NCI-H2081 treated with DMSO at 0.1 percent for 48 hours (cell line): ENCODE measurements at regions not wholly inside any gene's neighbourhood (a gene's known extent, or its start where the extent isn't known, plus 50 kb on each side); places are given as distances from the start of the nearest gene placed in this dataset.

Source experiments
- DNase-seq: peaks from one replicate; lab custom pipeline; 2025; lab: John Stamatoyannopoulos, UW

- DNase-seq, result no peak
Observed at GRCh38 chr12:132407451-132407961, 78.1 kb upstream of the GALNT9 start.

DNA sequence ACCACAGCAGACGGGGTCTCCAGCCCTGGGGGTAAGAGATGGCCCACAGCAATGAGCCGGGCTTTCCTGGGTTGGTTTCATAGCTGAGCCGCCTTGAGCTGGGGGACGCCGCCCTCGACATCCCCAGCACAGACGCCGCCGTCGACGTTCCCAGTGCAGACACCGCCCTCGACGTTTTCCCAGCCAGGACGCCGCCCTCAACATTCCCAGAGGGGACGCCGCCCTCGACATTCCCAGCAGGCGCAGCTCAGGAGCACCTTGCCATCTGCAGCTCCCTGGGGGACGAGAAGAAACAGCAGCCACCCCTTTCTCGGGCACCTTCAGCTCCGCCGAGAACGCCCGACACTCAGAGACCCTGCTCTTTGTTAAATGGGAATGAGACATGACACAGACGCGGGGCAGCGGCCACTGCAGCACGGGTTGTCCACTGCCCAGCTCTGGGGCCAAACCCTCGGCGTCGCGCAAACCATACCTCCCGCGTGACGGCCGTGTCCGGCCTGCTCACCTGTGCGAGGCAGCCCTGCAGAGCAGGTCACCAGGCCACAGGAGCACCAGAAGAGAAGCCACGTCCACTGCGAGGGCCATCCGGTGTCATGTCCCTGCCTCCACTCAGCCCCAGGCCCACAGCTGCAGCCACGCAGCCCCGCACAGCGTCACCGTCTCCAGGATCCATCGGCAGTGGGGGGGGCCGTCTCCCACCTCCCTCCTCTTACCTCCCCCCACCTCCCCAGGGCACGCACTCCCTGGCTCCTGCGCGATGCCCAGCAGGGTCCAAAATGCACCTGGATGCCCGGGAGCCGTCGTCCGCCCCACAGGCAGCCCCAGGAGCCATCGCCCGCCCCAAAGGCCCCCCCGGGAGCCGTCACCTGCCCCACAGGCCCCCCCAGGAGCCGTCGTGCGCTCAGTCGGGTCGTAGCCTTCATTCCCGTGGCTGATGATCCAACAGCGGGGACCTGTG, 77.4 kb upstream of the GALNT9 start:
- no peak for DNase-seq

DNA sequence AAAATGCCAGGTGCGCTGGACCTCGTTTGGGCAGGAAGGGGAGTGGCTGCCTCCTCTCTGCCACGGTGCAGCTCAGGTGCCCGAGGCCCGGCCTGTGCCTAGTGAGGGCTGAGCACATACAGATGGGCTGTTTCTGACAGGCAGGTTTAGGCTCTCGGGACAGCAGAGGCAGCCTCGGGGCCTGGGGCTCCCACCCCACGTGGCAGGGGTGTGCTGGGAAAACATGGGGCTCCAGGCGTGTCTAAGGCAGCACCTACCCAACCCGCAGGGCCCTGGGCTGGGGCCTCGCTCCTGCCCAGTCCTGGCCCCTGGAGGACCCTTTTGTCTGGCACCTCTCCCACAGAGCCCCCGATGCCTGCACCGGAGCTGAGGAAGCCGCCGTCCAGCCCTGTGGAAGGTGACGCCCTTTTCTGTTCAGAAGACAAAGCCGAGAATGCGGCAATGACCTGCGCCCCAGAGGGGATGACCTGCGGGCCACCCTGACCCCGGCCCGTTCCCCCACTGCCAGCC, 76.4 kb upstream of the GALNT9 start:
- no peak for DNase-seq

DNA sequence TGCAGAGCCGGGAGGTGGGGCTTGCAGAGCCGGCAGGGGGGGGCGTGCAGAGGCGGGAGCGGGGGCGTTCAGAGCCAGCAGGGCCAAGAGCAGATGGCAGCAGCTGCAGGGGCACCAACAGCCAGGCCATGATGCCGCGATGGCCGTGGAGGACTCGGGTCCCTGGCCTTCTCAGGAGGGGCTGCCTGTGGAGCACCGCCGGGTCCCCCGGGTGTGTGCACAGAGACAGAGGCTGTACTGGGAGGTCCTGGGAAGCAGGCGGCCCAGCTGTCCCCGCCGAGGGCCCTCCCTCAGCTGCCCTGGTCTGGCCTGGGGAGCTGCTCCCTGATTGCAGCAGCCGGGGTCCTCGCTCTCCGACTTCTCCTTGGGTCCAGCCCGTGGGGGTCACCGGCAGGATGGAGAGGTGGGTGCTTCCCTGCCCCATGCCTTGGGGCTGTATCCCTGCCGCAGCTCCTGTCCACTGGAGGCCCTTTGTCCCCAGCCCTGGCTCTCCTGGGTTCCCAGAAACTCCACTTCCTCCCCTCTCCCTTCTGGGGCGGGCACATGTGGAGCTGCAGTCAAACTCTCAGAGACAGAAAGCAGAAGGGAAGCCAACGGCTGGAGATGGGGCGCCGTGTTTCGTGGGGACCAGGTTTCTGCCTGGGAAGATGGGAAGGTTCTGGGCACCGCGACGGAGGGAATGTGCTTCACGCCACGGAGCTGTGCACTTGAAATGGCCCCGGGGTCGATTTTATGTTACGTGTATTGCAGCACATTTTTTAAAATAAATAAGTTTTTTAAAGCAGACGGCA, 75.8 kb upstream of the GALNT9 start:
- DNase-seq, result no peak

GRCh38 chr12:132404435-132404855, 75.1 kb upstream of the GALNT9 start:
- no peak for DNase-seq

DNA sequence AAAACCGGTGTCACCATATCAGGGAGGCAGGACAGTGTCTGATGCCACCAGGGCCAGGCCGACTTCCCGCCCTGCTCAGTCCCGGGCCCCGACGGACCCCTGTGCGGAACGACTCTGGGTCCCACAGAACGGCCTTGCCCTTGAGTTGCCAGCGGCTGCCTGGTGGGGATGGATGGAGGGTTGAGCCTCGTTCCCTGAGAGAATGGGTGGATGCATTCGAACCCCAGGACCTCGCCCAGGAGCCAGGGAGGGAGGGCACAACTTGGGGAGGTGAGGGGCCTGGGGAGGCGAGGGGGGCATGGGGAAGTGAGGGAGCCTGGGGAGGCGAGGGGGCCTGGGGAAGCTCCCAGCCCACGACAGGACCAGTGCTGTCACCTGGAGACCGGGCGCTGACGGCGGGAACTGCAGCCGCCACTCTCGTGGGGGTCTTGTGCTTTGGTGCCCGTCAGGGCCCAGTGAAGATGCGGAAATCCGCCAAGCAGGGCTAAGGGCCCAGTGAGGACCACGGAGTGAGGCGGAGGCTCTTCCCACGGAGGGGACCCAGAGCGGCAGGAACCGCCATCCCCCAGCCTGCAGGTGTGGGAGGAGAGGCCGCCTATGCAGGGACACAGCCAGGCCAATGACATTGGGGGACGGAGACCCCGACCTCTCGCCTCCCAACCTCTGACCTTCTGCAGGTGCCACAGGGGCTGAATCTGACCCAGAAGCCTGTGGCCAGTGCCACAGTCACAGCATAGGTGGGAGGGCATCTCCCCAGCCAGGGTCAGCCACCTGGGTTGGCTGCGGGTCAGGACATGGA, 74.4 kb upstream of the GALNT9 start:
- DNase-seq, result no peak

- no peak for DNase-seq
Observed at GRCh38 chr12:132402831-132403416, 73.5 kb upstream of the GALNT9 start.

GRCh38 chr12:132401982-132402381, 72.6 kb upstream of the GALNT9 start:
- no peak for DNase-seq

- DNase-seq, result no peak
Observed at GRCh38 chr12:132400011-132400641, 70.7 kb upstream of the GALNT9 start.

DNA sequence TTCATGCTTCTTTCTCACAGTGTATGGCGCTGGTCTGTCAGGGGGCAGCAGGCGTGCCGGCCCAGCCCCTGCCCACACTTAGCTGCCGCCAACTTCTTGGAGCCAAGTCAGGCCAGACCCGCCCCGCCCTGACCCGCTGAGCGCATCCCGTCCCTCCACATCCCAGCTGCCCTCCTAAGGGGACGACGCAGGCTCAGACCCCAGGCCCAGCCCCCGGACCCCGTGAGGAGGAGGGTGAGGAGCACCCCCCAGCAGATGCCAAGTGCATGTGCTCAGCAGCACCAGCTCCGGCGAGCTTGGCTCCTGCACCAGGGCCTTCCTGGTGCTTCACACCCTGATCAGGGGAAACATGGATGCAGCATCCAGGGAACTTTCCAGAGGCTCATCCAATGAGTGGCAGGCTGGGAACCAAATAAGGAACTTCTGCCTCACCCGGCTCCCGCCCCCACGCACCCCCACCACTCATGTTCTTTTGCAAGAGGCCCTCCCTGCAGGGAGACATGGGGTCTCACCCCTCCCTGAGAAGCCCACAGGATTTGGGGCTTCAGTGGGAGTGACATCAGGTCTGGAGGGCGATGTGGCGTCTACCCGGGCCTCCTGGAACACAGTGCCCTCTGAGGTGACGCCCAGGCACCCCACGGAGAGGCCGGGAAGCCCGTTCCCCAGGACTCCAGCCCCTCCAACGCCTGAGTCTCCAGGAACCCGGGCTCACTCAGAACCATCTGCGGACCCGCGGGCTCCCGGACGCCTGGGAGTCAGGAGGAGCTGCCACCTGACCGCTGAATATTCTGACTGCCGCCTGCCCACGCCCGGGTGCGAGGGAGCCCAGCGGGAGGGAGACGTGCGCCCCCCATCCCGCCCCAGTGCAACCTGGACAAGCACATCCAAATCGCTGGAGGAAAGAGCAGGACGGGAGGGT, 70.0 kb upstream of the GALNT9 start:
- DNase-seq, result no peak

GRCh38 chr12:132398386-132398991, 69.1 kb upstream of the GALNT9 start:
- no peak for DNase-seq

DNA sequence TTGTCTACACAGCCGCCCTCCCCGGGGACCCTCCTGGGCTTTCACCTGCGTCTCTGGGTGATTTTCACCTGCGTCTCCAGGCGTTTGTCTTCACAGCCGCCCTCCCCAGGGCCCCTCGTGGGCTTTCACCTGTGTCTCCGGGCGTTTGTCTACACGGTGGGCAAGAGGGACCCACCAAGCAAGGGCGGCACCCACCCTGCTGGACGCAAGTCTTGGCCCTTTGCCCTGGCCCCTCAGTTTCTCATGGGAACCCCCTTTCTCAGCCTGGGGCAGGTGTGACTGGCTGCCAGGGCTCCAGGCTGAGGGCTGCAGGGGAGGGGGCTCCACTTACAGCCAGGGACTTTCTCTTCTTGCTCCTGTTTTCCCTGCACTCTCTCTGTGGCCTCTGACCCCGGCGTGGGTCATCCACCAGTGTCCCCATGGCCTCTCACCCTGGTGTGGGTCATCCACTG, 68.6 kb upstream of the GALNT9 start:
- DNase-seq, result no peak

DNA sequence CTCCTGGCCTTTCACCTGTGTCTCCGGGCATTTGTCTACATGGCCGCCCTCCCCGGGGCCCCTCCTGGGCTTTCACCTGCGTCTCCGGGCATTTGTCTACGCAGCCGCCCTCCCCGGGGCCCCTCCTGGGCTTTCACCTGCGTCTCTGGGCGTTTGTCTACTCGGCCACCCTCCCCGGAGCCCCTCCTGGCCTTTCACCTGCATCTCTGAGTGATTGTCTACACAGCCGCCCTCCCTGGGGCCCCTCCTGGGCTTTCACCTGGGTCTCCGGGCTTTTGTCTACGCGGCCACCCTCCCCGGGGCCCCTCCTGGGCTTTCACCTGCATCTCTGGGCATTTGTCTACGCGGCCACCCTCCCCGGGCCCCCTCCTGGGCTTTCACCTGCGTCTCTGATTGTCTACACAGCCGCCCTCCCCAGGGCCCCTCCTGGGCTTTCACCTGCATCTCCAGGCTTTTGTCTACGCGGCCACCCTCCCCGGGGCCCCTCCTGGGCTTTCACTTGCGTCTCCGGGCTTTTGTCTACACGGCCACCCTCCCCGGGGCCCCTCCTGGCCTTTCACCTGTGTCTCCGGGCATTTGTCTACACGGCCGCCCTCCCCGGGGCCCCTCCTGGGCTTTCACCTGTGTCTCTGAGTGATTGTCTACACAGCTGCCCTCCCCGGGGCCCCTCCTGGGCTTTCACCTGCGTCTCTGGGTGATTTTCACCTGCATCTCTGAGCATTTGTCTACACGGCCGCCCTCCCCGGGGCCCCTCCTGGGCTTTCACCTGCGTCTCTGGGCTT, 68.0 kb upstream of the GALNT9 start:
- no peak for DNase-seq

GRCh38 chr12:132396657-132397056, 67.3 kb upstream of the GALNT9 start:
- DNase-seq, result no peak

DNA sequence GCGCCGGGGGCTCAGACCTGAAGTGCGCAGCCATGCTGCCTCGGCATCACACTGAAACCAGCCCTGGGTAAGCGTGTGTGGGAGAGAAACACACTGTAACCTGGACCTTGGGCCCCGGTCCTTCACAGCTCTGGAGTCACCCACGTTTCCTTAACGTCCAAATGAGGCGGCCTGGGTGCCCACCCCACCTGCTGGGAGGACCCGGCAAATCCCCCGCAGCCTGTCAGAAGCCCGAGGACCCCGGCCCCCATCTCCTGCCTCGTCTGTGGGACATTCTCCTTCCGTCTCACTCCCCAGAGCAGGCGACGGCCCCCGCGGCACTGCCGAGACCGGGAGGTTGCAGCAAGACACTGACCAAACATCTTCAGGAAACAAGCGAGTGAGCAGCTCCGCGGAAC, 66.5 kb upstream of the GALNT9 start:
- no peak for DNase-seq

GRCh38 chr12:132395192-132395907, 66.0 kb upstream of the GALNT9 start:
- DNase-seq, result no peak

- no peak for DNase-seq
Observed at GRCh38 chr12:132393991-132394949, 64.9 kb upstream of the GALNT9 start.
